Activated B cell treated with CpG ODN at 0.5 μM for 24 hours (primary cell): ENCODE measurements at regions not wholly inside any gene's neighbourhood (a gene's known extent, or its start where the extent isn't known, plus 50 kb on each side); places are given as distances from the start of the nearest gene placed in this dataset.

Experiments used
- ATAC-seq: fragments of 200-7000 bp; cut with Tn5 transposase; one replicate; pipeline ENCODE4 v1.10.0; 2021; ENCODE audit warnings: low read depth, mild to moderate bottlenecking, moderate library complexity
- CTCF ChIA-PET: fragments of 350-600 bp; sonication (Branson Sonifier 250); formaldehyde crosslinking; loops from one replicate; lab custom pipeline; 2021; ENCODE audit warnings: antibody characterized with exemption; lab: Charles Lee
- POLR2A ChIA-PET: fragments of 350-600 bp; sonication (Branson Sonifier 250); formaldehyde crosslinking; loops from one replicate; lab custom pipeline; 2021; ENCODE audit warnings: antibody characterized with exemption; lab: Charles Lee
- DNase-seq: peaks from one replicate; pipeline ENCODE4 v3.0.0; 2022
- H3K27ac Mint-ChIP-seq: one replicate; pipeline ENCODE4 v1.8.0; 2020; ENCODE audit warnings: mixed read lengths
- H3K27me3 Mint-ChIP-seq: one replicate; pipeline ENCODE4 v1.8.0; 2021; ENCODE audit warnings: mixed read lengths
- H3K36me3 Mint-ChIP-seq: one replicate; pipeline ENCODE4 v1.8.0; 2021; ENCODE audit warnings: low read depth, mixed read lengths
- H3K4me1 Mint-ChIP-seq: one replicate; pipeline ENCODE4 v1.8.0; 2021; ENCODE audit warnings: mixed read lengths
- H3K4me3 Mint-ChIP-seq: one replicate; pipeline ENCODE4 v1.8.0; 2020; ENCODE audit warnings: mild to moderate bottlenecking, mixed read lengths
- H3K9me3 Mint-ChIP-seq: one replicate; pipeline ENCODE4 v1.8.0; 2020; ENCODE audit warnings: mixed read lengths
- CTCF ChIP-seq: fragments of 200-600 bp; IDR thresholded peaks from one replicate; pipeline ENCODE4 v1.8.0; 2022; ENCODE audit warnings: antibody characterized with exemption, mild to moderate bottlenecking
- intact Hi-C: fragments of 100-400 bp; cut with micrococcal nuclease; formaldehyde crosslinking; loops from one replicate; pipeline ENCODE4 v1.15.1; 2024

- CTCF ChIA-PET, result no interaction called here
- DNase-seq (no peak), ATAC-seq (no peak)
- POLR2A ChIA-PET, result no interaction called here
- intact Hi-C loops, result no loop called here
- Mint-ChIP-seq H3K27me3 (peaks cover 11% of the 10 kb centered on the region), H3K9me3 (no peaks in the 10 kb centered on the region), H3K4me3 (no peak overlapping the region), H3K36me3 (no peaks in the 10 kb centered on the region), H3K27ac (no peak overlapping the region), H3K4me1 (no peaks in the 10 kb centered on the region)
- no peak for TF ChIP-seq CTCF
Observed at GRCh38 chr1:182283746-182284544, 107.6 kb downstream of the GLUL start.

- TF ChIP-seq CTCF, result no peak
- no peaks in the 10 kb centered on the region for H3K4me1 Mint-ChIP-seq
- ATAC-seq, result no peak
- ChIA-PET CTCF (no interaction called here), POLR2A (no interaction called here)
- H3K9me3 Mint-ChIP-seq, result no peaks in the 10 kb centered on the region
- DNase-seq, result no peak
- H3K36me3 Mint-ChIP-seq, result no peaks in the 10 kb centered on the region
- no peak overlapping the region for H3K4me3 Mint-ChIP-seq
- intact Hi-C loops, result no loop called here
- peaks cover 10% of the 10 kb centered on the region for H3K27me3 Mint-ChIP-seq
- no peak overlapping the region for H3K27ac Mint-ChIP-seq
Observed at GRCh38 chr1:182281541-182281940, 110.0 kb downstream of the GLUL start.

- no peaks in the 10 kb centered on the region for H3K4me1 Mint-ChIP-seq
- POLR2A ChIA-PET, result no interaction called here
- no peaks in the 10 kb centered on the region for H3K36me3 Mint-ChIP-seq
- no peak for DNase-seq
- CTCF ChIA-PET, result no interaction called here
- ATAC-seq, result no peak
- intact Hi-C loops, result no loop called here
- H3K27ac Mint-ChIP-seq, result no peak overlapping the region
- H3K9me3 Mint-ChIP-seq, result no peaks in the 10 kb centered on the region
- H3K4me3 Mint-ChIP-seq, result no peak overlapping the region
- H3K27me3 Mint-ChIP-seq, result peaks cover 10% of the 10 kb centered on the region
- TF ChIP-seq CTCF, result no peak
Observed at GRCh38 chr1:182280504-182280900, 111.1 kb downstream of the GLUL start.

GRCh38 chr1:182279724-182280503 is 111.7 kb downstream of the GLUL start:
- no peak for TF ChIP-seq CTCF
- no peak overlapping the region for H3K4me3 Mint-ChIP-seq
- DNase-seq (no peak), ATAC-seq (no peak)
- CTCF ChIA-PET, result no interaction called here
- no peaks in the 10 kb centered on the region for H3K36me3 Mint-ChIP-seq
- intact Hi-C loops, result no loop called here
- POLR2A ChIA-PET, result no interaction called here
- no peak overlapping the region for H3K27ac Mint-ChIP-seq
- no peaks in the 10 kb centered on the region for H3K9me3 Mint-ChIP-seq
- H3K27me3 Mint-ChIP-seq, result peaks cover 10% of the 10 kb centered on the region
- H3K4me1 Mint-ChIP-seq, result no peaks in the 10 kb centered on the region

- H3K27me3 Mint-ChIP-seq, result peaks cover 10% of the 10 kb centered on the region
- POLR2A ChIA-PET, result no interaction called here
- ATAC-seq (no peak), DNase-seq (no peak)
- no peak overlapping the region for H3K4me3 Mint-ChIP-seq
- CTCF ChIA-PET, result no interaction called here
- TF ChIP-seq CTCF, result no peak
- H3K36me3 Mint-ChIP-seq, result no peaks in the 10 kb centered on the region
- H3K4me1 Mint-ChIP-seq, result no peaks in the 10 kb centered on the region
- no peak overlapping the region for H3K27ac Mint-ChIP-seq
- intact Hi-C loops, result no loop called here
- H3K9me3 Mint-ChIP-seq, result no peaks in the 10 kb centered on the region
Observed at GRCh38 chr1:182279302-182279701, 112.3 kb downstream of the GLUL start.
